PFSK-1 (cell line): ENCODE measurements at regions not wholly inside any gene's neighbourhood (a gene's known extent, or its start where the extent isn't known, plus 50 kb on each side); places are given as distances from the start of the nearest gene placed in this dataset.

Source experiments
- FOXP2 ChIP-seq: optimal IDR thresholded peaks from 2 replicates; pipeline ENCODE3; 2011; ENCODE audit warnings: borderline replicate concordance, control low read depth, inconsistent platforms; ENCODE audit not compliant: insufficient read depth; ENCODE audit errors: extremely low read length, extremely low read depth
- POLR2AphosphoS5 ChIP-seq: IDR thresholded peaks from 2 replicates; pipeline ENCODE4 v1.6.1; 2012; ENCODE audit warnings: low read depth, mild to moderate bottlenecking, control low read depth, low read length, moderate library complexity
- REST ChIP-seq, 2 experiments: IDR thresholded peaks; 2 replicates each; pipeline versions ENCODE4 v1.6.1 to v1.8.0; 2011 to 2012; ENCODE audit warnings: low read depth in 2 of 2, low read length in 2 of 2, control low read depth in 1 of 2, inconsistent platforms in 1 of 2, mild to moderate bottlenecking in 1 of 2, moderate library complexity in 1 of 2; ENCODE audit not compliant: insufficient read depth in 1 of 2
- SIN3A ChIP-seq: IDR thresholded peaks from 2 replicates; pipeline ENCODE4 v1.6.1; 2012; ENCODE audit warnings: mild to moderate bottlenecking, low read length, moderate library complexity, borderline replicate concordance; ENCODE audit not compliant: insufficient read depth
- TAF1 ChIP-seq: IDR thresholded peaks from 2 replicates; pipeline ENCODE4 v1.6.1; 2012; ENCODE audit warnings: low read length, control low read depth, borderline replicate concordance; ENCODE audit not compliant: insufficient read depth

DNA sequence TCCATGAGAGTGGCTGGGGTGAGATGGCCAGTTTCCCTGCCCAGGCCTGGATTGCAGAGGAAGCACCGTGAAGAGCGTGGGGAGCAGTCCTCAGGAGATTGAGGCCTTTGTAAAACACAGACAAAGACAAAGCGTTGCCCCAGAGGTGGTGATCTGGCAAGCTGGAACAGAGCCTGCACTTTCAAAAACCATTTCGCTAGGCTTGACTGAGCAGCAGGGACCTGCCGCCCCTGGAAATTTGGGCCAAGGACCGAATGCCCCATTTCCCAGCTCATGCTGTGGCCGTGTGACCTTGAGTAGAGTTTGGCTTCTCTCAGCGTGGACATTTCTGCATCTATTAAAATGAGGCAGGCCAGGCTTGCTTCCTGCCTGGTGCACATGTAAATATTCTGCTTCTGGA, 381.4 kb downstream of the BCOR start:
- TF ChIP-seq FOXP2 = no peak
- TF ChIP-seq POLR2AphosphoS5 = no peak
- TF ChIP-seq TAF1 = no peak
- no peak for TF ChIP-seq REST (IDR thresholded peaks at IDR 0.05; ENCODE audit: insufficient read depth in 1 of 2, low read depth in 2 of 2, low read length in 2 of 2)
- no peak for TF ChIP-seq SIN3A

DNA sequence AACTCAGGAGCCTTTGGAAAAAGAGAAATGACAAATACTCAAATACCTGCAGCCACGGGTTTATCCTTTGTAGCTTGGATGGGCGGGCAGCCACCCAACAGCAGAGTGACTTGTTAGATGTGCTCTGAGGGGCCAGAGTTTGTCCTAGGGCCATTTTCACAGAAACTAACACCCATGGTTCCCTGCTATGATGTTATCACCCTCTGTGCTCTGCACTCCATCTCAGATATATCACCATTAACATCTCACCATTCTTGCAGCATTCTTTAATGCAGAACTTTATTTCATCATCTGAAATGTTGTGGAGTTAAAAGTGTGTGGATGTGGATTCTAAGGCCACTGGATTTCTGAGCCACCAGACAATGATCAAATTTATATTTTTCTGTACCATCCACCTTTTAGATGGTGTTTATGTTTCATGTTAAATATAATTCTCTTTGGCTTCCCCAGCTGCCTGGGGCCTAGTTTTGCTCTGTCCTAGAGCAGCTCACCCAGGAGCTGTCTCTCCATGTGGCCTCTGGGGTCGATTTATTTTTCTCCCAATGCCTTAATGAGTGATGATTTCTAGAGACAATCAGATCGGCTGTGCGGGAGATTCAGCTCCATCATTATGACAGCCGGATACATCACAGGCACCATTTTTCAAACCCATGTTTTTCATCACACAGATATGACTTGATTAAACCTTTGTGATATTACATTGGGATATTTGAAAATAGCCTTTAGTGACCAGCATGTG, 380.8 kb downstream of the BCOR start:
- TF ChIP-seq TAF1 (no peak), REST (IDR thresholded peaks at IDR 0.05; ENCODE audit: insufficient read depth in 1 of 2, low read depth in 2 of 2, low read length in 2 of 2) (no peak), FOXP2 (no peak)

- TF ChIP-seq FOXP2 (no peak), POLR2AphosphoS5 (no peak), REST (IDR thresholded peaks at IDR 0.05; ENCODE audit: insufficient read depth in 1 of 2, low read depth in 2 of 2, low read length in 2 of 2) (no peak), TAF1 (no peak), SIN3A (no peak)
Observed at GRCh38 chrX:39718981-39719380, 378.8 kb downstream of the BCOR start.

GRCh38 chrX:39720945-39721344, 376.8 kb downstream of the BCOR start:
- TF ChIP-seq SIN3A = no peak
- no peak for TF ChIP-seq TAF1
- TF ChIP-seq FOXP2 = no peak
- no peak for TF ChIP-seq REST (IDR thresholded peaks at IDR 0.05; ENCODE audit: insufficient read depth in 1 of 2, low read depth in 2 of 2, low read length in 2 of 2)

DNA sequence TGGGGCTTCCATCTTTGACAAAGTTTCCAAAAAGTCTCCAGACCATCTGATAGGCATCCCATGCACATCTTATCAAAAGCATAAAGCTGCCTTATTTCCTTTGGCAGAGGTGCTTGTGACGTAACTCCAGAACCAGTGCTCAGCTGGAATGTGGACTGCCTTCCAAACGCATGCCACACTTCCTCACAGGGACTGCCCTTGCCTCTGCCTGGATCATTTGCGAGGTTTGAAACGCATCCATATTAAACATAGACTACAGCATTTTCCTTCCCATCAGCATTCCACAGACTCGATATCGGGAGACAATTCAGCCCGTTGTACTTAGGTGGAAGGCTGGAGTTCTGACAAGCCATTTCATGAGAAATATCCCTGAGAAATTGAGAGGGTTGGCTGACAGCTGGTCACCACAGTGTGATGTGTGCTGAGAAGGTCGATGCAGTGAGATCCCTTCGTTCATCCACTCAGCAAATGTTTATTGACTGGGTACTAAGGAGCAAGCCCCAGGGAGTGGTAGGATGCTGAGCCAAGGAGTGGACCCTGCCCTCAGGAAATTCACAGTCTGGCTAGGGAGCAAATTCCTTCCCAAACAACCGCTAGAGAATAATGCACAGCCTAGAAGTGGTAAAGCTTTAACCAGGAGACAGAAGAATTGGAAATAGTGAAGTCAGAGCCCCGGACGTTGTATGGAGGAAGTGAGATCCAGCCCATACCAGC, 376.0 kb downstream of the BCOR start:
- TF ChIP-seq FOXP2 (no peak), POLR2AphosphoS5 (no peak), TAF1 (no peak), SIN3A (no peak), REST (IDR thresholded peaks at IDR 0.05; ENCODE audit: insufficient read depth in 1 of 2, low read depth in 2 of 2, low read length in 2 of 2) (no peak)
